ENCODE measurements at regions not wholly inside any gene's neighbourhood (a gene's known extent, or its start where the extent isn't known, plus 50 kb on each side); places are given as distances from the start of the nearest gene placed in this dataset.

DNA sequence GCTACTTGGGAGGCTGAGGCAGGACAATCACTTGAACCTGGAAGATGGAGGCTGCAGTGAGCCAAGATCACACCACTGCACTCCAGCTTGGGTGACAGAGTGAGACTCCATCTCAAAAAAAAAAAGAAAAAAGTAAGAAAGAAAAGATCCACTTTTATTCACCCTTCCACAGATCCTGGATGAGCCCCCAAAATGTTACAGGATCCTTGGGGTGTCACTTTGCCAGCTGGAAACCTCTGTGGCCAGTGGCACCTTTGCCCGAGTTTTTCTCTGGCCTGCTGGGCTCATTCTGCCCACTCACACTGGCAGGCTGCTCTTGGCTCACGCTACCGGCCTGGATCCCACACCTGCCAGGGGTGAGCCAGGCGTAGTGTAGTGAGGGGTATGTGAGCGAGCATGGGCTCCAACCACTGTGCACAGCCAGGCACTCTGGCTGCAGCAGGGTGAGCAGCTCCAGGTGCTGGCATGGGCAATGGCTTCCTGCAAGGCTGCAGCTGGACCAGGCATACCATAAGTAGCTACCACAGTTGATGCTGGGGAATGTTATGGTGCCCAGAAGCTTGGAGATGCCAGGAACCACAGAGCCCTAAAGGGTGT is 57.8 kb upstream of the C15orf39 start:
- intact Hi-C loops (cut with DNase I; ENCODE audit: low total_unique reads), result no loop called here
- no peaks in the 10 kb centered on the region for H3K27me3 ChIP-seq
- H3K4me3 ChIP-seq, result no peak overlapping the region
- no peaks in the 10 kb centered on the region for H3K36me3 ChIP-seq
- H3K9me3 ChIP-seq, result peaks cover 31 to 75% (median 56%) of the 10 kb centered on the region in 4 donors
- H3K27ac ChIP-seq, result no peak overlapping the region
- 83 to 92% (median 88%) methylated on average over 4 to 5 of the region's 5 CpGs for WGBS, 5 donors
- TF ChIP-seq, protein P1, sequence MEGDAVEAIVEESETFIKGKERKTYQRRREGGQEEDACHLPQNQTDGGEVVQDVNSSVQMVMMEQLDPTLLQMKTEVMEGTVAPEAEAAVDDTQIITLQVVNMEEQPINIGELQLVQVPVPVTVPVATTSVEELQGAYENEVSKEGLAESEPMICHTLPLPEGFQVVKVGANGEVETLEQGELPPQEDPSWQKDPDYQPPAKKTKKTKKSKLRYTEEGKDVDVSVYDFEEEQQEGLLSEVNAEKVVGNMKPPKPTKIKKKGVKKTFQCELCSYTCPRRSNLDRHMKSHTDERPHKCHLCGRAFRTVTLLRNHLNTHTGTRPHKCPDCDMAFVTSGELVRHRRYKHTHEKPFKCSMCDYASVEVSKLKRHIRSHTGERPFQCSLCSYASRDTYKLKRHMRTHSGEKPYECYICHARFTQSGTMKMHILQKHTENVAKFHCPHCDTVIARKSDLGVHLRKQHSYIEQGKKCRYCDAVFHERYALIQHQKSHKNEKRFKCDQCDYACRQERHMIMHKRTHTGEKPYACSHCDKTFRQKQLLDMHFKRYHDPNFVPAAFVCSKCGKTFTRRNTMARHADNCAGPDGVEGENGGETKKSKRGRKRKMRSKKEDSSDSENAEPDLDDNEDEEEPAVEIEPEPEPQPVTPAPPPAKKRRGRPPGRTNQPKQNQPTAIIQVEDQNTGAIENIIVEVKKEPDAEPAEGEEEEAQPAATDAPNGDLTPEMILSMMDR (IDR thresholded peaks at IDR 0.05), result no peak
- TF ChIP-seq POLR2A (IDR thresholded peaks at IDR 0.05) (no peak), EP300 (IDR thresholded peaks at IDR 0.05) (no peak), POLR2AphosphoS5 (IDR thresholded peaks at IDR 0.05) (no peak)
- H3K4me1 ChIP-seq, result no peaks in the 10 kb centered on the region
- DNase-seq, result no peak

DNA sequence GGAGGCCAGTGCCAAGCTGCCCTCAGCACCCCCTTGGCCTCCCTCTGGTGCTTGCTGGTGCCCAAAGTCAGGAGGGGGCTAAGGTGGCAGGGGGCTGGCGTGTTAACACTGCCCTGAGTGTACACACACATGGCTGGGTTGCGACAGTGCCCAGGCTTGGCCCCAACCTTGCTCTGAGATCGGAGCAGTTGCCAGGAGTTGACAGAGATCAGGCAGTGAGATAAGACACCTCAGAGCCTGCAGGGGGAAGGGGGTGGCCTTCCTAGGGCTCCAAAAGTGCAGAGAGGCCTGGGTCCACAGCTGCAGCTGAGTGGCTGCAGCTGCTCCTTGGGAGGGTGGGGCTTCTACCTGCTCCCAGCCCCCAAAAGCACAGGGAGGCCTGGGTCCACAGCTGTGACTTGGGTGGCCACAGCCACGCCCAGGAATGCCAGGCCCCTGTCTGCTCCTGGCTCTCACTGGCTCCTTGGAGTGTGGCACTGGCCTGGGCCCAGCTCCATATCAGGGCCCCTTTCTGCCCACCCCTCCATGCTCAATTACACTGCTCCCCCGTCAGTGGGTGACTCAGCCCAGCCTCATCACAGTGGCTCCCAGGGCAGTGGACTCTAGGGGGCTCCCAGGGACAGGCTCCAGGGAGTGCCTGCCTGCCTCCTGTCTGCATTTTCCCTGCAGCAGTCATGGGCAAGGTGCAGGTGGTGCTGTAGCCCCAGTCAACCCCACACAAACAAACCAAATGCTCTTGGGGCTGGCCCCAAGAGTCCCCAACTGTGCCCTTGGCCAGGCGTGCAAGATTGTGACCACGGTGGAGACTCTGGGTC is 56.4 kb upstream of the C15orf39 start:
- no peaks in the 10 kb centered on the region for H3K36me3 ChIP-seq
- no peaks in the 10 kb centered on the region for H3K27me3 ChIP-seq
- H3K4me1 ChIP-seq, result no peaks in the 10 kb centered on the region
- TF ChIP-seq POLR2AphosphoS5 (IDR thresholded peaks at IDR 0.05) (no peak), POLR2A (IDR thresholded peaks at IDR 0.05) (no peak), EP300 (IDR thresholded peaks at IDR 0.05) (no peak)
- TF ChIP-seq, protein P1 (IDR thresholded peaks at IDR 0.05), result no peak
- intact Hi-C loops (cut with DNase I; ENCODE audit: low total_unique reads), result no loop called here
- H3K27ac ChIP-seq, result no peak overlapping the region
- no peak for DNase-seq
- H3K9me3 ChIP-seq, result peaks cover 31 to 74% (median 55%) of the 10 kb centered on the region in 4 donors
- WGBS, 5 donors, result 57 to 79% (median 73%) methylated on average over 6 to 7 of the region's 7 CpGs
- H3K4me3 ChIP-seq, result no peak overlapping the region

DNA sequence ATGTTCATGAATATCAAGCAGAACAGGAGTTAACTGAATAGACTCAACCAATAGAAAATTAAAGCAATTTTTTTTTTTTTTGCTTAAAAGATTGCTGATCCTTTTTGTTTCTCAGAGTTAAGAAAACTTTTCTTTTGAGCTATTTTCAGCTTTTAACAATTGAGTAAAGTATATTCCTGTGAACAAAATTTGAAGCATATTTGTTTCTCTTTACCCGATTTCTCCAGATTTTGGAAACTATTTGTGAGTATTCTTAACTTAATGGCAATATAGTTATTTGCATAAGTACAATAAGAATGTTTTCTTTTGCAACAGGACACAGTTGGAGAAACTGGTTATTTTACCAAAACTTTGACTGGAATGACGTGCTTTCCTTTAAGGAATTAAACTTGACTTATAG is 53.4 kb upstream of the C15orf39 start:
- Histone ChIP-seq H3K4me1 (peaks cover 0 to 8% (median 0%) of the 10 kb centered on the region in 4 donors), H3K9me3 (peaks cover 19 to 45% (median 30%) of the 10 kb centered on the region in 4 donors), H3K4me3 (no peak overlapping the region), H3K27me3 (no peaks in the 10 kb centered on the region), H3K36me3 (no peaks in the 10 kb centered on the region), H3K27ac (no peak overlapping the region)
- intact Hi-C loops (cut with DNase I; ENCODE audit: low total_unique reads), result no loop called here
- WGBS, 5 donors, result 93 to 98% (median 94%) methylated on average over 2 of the region's 2 CpGs
- TF ChIP-seq EP300 (IDR thresholded peaks at IDR 0.05) (no peak), POLR2AphosphoS5 (IDR thresholded peaks at IDR 0.05) (no peak)
- no peak for DNase-seq

DNA sequence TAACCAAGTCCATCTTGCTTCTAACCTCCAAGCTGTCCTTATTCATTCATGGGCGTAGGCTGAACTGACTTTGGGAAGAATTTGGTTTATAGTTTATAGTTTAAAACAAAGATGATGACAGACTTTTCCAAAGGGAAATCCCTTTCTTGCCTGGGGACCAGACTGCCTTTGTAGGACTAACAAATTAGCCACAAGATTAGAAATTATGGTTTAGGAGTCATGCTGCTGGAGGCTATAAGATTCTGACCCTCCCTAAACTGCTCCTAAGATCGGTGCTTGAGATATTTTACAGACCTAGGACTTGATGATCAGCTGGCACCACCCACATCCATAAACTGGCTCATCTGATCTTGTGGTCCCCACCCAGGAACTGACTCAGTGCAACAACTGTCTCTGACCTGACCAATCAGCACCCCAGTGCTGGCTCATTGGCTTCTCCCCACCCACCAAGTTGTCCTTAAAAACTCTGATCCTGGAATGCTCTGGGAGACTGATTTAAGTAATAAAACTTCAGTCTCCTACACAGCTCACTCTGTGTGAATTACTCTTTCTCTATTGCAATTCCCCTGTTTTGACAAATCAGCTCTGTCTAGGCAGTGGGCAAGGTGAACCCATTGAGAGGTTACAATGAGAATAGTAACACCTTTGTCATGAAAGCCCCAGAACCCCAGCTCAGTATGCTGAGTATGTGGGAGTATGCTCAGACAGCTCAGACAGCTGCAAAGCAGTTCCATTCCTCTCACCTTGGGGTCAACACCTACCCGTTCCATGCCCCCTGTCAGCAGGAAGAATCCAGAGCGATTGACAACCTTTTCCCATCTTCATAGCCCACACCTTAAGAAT is 51.6 kb upstream of the C15orf39 start:
- no peak for TF ChIP-seq POLR2A (IDR thresholded peaks at IDR 0.05)
- TF ChIP-seq, protein P1 (IDR thresholded peaks at IDR 0.05), result no peak
- no peak for TF ChIP-seq EP300 (IDR thresholded peaks at IDR 0.05)
- no peak for TF ChIP-seq POLR2AphosphoS5 (IDR thresholded peaks at IDR 0.05)
- WGBS, 5 donors, result 74 to 84% (median 80%) methylated on average over 4 of the region's 4 CpGs
- intact Hi-C loops (cut with DNase I; ENCODE audit: low total_unique reads), result no loop called here

More for the DNA sequence above, 51.6 kb upstream of the C15orf39 start:
- peaks cover 0 to 17% (median 0%) of the 10 kb centered on the region in 4 donors for H3K4me1 ChIP-seq
- peaks cover 4 to 27% (median 12%) of the 10 kb centered on the region in 4 donors for H3K9me3 ChIP-seq
- DNase-seq, result no peak
- H3K27me3 ChIP-seq, result no peaks in the 10 kb centered on the region
- no peak overlapping the region for H3K4me3 ChIP-seq
- no peak overlapping the region for H3K27ac ChIP-seq
- H3K36me3 ChIP-seq, result no peaks in the 10 kb centered on the region
